ENCODE measurements at regions not wholly inside any gene's neighbourhood (a gene's known extent, or its start where the extent isn't known, plus 50 kb on each side); places are given as distances from the start of the nearest gene placed in this dataset.
"Not testable (repeated sequence)": the region's sequence is repeated elsewhere in the genome, so short reads cannot be mapped to it uniquely, and the experiment has no call there.

DNA sequence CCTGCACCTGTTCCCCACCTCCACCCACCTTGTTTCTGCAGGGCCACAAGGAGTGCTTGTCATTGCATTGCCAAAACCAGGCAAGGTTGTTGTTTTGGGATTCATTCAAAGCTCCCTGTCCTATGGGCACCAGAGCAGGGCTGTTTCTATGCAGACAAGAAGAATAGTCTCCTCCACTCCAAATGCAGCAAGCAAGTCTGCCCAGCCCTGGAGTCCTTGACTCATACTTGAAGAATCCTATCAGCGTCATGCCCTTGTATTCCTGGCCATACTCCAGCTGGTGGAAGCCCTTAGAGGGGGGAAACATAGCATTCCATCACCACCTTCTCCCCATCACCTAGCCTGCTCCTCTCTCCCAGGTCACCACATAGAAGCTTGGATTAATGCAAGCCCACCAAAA is 145.3 kb upstream of the ECI2 start:
- peak; percentile 72 for DNase-seq

DNA sequence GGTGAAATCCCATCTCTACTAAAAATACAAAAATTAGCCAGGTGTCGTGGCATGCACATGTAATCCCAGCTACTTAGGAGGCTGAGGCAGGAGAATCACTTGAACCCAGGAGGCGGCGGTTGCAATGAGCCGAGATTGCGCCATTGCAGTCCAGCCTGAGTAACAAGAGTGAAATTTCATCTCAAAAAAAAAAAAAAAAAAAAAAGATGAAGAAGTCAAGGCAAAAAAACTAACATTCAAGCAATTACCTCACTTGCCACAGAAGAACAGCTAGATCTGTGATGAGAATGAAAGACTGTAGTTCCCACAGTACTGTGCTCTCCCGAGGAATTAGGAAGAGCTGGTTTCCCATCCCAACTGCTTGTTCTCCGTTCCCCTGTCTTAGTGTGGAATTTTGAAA is 144.7 kb upstream of the ECI2 start:
- DNase-seq, result no peak

DNA sequence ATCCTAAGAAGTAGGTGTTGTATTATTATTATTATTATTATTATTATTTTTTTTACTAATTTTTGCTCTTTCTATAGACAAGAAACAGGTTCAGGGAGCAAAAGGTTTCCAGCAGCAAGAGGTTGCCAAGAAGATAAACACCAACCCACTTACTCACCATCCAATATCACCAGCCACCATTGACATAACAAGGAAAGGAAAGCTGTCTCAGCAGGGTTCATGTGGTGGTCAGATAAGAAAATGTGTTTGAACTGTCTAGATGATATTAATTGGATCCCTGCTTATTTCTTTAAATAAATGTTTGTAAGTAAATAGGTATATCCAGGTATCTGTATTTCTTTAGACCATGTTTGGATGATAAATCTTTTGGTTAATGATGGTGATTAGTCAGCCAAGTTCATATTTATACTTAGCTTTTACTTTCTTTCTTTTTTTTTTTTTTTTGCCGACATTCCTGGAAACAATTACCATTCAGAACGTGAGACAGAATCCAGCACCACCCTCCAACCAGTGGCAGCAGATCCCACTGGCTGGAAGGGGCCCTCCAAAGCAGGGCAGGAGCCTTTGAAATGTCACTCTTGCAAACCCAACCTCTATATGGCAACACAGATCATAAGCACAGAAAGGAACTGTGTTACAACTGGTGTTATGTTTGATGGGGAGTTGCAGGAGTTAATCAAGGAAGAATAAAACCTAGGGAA is 139.2 kb upstream of the ECI2 start:
- no peak for DNase-seq

DNA sequence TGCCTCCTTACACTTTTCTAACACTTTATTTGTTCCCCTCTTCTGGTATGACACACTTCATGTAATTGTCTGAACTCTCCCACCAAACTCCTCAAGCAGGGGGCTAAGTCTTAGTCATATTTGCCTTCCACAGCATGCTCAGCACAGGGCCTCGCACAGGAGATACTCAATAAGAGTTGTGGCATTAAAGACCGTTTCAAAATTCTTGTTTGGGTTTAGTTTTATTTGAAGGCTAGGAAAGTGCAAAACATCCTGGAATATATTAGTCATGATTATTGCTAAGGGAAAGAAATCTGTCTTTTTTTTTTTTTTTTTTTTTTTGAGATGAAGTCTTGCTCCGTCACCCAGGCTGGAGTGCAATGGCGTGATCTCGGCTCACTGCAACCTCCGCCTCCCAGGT is 137.6 kb upstream of the ECI2 start:
- no peak for DNase-seq

DNA sequence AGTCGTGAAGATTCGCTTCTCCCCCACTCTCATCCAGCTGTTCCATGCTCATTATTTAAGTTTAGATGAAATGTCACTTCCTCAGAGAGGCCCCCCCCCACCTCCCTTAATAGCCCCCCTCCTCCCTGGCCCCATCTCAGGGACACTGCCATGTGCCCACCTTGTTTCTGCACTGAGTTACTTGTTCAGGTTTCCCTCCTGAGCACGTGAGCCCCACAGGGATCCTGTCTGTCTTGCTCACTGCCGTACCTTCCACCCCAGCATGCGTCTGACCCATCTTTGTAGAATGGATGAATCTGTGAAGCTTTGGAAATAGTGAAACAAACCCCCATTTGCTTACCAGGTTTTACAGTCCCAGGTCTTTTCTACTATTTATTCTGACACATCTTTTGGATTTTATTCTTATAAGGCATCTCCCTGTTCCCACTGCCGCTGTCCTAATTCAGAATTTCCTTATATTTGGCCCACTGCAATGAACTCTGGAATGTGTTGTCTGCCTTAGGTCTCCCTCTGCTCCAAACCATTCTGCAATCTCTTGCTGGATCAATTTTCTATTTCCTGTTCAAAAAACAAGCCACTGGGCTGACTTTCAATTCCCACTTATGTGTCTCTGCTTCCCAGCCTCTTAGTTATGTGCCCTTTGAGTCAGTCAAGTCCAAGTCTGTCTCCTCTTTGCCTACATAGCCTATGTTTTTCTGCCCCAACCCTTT is 136.5 kb upstream of the ECI2 start:
- DNase-seq, result no peak

DNA sequence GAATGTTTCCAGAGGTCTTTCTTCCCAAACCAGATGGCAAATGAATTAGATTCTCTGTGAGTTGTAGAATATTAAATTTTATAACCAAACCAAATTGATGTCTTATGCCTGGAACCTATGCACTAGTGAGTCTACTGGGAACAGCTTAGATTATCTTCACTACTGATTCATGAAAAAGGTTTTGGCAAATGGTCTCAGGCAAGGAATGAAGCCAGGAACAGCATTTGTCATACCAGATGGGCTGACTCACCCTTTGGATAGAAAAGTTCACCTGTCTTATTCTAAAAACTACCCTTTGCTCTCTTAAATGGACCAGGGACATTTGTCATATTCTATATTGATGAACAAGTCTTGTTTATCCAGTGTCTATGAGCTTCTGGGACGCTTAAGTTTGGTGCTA is 135.4 kb upstream of the ECI2 start:
- DNase-seq, result no peak

DNA sequence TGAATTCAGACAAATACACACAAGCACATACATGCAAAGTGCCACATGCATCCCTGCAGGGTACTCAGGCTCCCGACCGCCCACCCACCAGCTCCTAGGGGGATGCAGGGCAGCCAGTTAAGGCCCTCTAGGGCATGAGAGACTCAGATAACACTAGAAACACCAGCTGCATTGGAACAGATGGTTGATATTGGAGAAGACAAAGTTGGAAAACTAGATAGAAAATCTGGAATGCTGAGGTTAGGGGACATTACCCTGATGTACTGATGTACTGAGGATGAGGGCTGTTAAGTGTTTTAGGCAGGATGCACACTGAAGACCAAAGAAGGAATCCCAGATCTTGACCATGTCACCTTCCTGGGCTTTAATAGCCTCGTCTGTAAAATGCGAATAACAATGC is 134.6 kb upstream of the ECI2 start:
- DNase-seq, result no peak

DNA sequence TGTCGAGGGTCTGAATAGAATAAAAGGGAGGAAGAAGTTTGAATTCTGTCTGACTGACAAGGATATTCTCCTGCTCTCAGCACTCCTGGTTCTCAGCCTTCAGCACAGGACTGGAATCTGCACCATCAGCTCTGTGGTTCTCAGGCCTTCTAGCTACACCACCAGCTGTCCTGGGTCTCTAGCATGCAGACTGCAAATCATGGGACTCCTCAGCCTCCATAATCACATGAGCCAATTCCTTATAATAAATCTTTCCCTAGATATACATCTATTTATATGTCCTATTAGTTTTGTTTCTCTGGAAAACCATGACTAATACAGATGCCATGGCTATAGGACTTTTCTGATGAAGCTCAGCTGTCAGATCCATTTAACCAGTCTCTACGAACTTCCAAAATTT is 132.8 kb upstream of the ECI2 start:
- no peak for DNase-seq

DNA sequence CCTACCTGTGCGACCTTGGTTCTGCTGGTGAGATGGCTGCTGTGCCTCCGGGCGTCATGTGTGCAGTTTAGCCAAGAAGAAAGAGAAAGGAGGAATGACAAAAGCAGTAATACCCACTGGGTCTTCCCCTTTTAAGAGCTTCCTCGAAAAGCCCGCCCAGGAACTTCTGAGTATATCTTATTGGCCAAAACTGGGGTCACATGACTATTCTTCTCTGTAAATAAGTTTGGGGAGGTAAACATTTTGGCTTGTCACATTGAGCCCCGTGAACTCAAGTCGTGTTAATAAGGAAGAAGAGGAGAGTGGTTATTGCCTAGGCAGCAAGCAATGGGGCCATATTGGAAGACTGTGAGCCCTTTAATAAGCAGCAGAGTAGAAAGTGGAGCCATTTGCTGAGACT is 130.4 kb upstream of the ECI2 start:
- DNase-seq, result no peak

DNA sequence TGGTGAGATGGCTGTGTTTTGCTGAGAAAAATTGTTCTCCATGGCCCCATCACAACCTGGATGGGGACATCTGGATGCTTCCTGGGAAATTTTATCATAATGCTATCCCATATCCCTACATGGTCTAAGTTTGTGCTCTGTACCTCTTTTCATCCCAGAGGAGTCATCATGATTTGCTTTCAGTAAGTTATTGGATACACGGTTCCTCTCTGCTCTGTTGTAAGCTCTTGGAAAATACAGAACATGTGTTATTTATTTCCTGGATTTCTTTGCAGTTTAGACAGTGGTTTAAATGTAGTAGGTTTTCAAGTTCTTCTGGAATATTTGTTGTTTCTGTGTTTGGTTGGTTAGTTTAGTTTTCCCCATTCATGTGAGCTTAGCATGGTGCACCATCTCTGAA is 129.2 kb upstream of the ECI2 start:
- no peak for DNase-seq

DNA sequence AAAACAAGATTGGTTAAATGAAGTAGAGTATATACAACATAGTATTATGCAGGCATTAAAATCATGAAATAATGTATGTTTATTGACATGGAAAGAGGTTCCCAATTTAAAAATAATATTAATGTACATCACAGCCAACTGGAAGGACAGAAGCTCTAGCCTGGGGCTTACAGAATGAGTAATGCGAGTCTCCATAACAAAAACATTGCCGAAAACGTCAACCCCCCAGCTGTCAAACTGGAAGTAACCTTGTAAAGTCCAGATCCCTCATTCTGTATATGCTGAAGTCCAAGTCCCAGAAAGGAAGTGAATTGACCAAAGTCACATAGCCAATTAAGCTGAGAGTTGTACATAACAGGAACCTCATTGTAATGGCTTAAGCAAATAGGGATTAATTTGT is 128.7 kb upstream of the ECI2 start:
- no peak for DNase-seq

DNA sequence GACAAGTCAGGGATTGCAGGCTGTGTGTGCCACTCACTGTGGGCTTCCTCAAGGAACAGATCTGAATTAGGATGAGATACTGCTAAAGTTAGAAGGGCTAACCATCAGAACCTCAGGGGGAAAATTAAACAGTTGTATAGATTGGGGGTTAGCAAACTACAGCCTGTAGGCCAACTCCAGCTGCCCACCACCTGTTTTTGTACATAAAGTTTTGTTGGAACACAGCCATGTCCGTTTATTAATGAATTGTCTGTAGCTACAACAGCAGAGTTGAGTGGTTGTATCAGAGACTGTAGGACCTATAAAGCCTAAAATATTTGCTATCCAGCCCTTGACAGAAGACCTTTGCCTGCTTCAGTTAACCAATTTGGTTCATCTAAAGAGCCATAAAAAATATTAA is 127.2 kb upstream of the ECI2 start:
- no peak for DNase-seq

DNA sequence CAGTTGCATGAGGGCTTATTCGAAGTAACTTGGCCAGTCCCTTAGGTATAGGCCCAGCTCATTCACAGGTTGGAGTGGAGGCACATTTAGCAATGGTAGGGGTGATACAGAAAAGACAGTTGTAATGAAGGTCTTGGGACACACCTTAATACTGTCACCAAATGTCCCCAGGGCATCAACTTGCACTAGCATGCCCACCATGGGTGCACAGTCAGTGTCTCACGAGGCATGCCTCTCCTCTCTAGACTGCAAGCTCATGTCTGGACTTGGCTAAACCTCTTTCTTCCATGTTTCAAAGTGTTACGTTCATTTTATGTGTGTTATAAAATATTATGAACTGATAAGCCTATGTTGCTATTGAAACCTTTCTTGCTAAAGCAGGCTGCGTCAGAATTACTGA is 124.0 kb upstream of the ECI2 start:
- DNase-seq, result no peak

DNA sequence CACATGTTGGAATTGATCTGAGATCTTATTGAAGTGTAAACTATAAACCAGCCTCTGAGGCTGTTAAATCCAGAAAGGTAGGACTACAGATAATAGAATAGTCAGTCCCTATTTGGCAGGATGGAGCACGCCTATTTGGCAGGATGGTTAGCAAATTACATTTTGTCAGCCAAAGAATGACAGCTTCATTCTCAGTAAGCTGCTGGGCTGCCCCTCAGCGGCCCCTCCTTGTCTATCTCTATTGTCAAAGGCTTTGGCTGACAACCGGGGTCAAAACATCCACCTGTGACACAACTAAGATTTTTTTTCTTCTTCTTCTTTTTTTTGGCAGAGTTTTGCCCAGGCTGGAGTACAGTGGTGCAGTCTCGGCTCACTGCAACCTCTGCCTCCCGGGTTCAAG is 123.4 kb upstream of the ECI2 start:
- no peak for DNase-seq

DNA sequence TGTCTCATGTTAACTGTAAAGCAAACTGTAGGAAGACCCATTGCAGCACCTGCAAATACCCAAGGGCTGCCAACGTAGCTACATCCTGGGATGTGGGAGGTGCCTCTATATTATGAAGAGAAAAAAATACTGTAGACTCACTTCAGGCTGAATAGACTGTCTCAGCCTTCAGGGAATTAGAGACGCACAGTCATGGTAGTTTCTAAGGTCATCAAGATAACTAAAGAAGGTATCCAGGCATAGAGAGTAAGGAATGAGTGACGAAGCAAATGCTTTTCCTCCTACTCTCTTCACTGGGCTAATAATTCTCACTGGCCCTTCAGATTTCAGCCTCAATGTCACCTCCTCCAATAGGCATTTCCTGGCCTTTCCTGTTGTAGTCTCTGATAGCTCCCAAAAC is 121.6 kb upstream of the ECI2 start:
- no peak for DNase-seq

DNA sequence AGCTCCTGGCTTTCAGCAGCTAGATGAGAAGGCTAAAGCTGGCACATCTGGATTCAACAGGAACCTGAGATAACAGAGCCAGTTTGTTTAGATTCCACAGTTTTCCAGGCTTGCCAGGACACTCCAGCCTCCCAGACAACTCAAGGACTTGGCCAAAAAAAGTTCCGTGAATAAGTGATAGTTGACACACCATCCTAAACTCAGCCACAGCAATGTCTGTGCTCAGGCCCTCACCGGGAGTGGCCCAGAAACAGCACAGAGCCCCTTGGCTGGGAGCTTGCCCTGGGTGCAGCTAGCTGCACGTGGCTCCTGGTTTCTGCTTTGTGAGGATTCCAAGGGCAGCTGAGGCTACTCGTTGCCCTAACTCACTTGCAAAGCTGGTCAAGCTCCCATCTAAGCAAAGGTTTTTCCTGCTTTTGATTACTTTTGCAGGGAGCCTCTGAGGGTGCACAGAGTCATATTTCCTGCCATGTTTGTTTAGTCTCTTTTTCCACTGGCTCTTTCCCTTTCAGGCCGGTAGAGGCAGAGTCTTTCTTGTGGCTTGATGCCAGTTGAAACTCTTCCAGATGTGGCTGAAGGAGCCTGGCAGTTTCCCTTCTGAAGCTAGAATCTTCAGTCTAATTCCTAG is 118.3 kb upstream of the ECI2 start:
- DNase-seq, result peak; percentile 39

DNA sequence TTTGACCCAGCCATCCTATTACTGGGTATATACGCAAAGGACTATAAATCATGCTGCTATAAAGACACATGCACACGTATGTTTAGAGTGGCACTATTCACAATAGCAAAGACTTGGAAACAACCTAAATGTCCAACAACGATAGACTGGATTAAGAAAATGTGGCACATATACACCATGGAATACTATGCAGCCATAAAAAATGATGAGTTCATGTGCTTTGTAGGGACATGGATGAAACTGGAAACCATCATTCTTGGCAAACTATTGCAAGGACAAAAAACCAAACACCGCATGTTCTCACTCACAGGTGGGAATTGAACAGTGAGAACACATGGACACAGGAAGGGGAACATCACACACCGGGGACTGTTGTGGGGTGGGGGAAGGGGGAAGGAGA is 117.1 kb upstream of the ECI2 start:
- not testable (repeated sequence) for DNase-seq

DNA sequence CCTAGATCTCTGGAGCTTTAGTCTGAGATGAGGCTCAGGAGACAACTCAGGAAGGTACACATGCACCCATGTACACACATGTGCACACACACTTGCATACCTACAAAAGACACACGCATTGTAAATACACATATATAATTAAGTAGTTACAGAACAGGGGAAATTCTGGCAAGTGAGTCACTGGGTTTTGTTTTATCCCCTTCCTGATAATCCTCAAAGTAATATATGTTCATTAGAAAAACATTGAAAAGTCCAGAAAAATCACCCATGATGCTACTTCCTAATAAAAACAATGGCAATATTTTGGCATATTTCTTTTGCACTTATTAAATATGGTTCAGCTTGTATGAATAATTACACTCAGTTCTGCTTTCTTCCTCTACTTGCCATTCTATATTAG is 115.3 kb upstream of the ECI2 start:
- DNase-seq, result no peak

DNA sequence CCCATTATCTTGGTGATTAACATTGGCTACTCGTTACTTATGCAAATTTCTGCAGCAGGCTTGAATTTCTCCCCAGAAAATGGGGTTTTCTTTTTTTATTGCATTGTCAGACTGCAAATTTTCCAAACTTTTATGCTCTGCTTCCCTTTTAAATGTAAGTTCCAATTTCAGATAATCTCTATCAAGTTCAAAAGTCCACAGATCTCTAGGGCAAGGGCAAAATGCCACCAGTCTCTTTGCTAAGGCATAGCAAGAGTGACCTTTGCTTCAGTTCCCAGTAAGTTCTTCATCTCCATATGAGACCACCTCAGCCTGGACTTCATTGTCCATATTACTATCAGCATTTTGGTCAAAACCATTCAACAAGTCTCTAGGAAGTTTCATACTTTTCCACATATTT is 108.5 kb upstream of the ECI2 start:
- not testable (repeated sequence) for DNase-seq

DNA sequence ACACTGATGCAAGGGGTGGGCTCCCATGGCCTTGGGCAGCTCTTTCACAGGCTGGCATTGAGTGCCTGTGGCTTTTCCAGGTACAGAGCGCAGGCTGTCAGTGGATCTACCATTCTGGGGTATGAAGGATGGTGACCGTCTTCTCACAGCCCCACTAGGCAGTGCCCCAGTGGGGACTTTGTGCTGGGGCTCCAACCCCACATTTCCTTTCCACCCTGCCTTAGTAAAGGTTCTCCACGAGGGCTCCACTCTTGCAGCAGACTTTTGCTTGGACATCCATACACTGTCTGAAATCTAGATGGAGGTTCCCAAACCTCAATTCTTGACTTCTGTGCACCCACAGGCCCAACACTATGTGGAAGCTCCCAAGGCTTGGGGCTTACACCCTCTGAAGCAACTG is 107.9 kb upstream of the ECI2 start:
- DNase-seq, result no peak

DNA sequence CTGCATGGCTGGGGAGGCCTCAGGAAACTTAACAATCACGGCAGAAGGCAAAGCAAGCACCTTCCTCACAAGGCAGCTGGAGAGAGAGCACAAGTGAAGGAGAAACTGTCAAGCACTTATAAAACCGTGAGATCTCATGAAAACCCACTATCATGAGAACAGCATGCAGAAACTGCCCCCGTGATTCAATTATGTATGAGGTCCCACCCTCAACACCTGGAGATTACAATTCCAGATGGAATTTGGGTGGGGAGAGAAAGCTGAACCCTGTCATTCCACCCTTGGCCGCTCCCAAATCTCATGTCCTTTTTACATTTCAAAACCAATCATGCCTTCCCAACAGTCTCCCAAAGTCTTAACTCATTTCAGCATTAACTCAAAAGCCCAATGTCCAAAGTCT is 107.2 kb upstream of the ECI2 start:
- no peak for DNase-seq

DNA sequence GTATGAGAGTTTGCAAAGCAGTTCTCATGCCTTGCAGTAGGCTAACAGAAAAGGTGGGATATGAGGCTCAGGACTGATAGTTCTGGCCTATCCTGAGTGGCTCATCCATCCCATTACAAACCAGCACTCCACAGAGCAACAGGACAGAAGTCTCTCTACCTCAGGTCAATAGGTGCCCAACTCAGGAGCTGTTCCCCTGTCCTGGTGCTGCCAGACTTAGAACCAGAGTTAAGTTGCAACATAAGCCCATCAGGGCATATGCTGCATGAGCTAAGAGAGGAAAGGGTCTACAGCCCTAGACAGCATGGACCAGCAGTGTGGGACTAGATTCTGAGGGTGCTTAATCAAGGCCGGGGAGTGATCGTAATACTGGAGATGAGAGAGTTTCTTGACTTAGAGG is 104.8 kb upstream of the ECI2 start:
- no peak for DNase-seq

DNA sequence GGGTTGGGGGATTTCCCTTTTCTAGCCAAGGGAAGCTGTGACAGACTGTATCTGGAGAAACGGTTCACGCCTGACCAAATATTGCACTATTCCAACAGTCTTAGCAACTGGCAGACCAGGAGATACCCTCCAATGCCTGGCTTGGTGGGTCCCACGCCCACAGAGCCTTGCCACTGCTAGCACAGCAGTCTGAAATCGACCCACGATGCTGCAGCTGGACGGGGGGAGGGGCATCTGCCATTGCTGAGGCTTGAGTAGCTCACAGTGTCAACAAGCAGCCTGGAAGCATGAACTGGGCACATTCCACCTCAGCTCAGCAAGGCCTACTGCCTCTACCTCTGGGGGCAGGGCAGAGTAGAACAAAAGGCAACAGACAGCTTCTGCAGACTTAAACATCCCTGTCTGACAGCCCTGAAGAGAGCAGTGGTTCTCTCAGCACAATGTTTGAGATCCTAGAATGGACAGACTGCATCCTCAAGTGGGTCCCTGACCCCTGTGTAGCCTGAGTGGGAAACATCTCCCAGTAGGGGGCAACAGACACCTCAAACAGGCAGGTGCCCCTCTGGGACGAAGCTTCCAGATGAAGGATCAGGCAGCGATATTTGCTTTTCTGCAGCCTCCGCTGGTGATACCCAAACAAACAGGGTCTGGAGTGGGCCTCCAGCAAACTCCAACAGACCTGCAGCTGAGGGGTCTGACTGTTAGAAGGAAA is 89.9 kb upstream of the ECI2 start:
- DNase-seq, result no peak
